ENCODE measurements at regions not wholly inside any gene's neighbourhood (a gene's known extent, or its start where the extent isn't known, plus 50 kb on each side); places are given as distances from the start of the nearest gene placed in this dataset.

DNA sequence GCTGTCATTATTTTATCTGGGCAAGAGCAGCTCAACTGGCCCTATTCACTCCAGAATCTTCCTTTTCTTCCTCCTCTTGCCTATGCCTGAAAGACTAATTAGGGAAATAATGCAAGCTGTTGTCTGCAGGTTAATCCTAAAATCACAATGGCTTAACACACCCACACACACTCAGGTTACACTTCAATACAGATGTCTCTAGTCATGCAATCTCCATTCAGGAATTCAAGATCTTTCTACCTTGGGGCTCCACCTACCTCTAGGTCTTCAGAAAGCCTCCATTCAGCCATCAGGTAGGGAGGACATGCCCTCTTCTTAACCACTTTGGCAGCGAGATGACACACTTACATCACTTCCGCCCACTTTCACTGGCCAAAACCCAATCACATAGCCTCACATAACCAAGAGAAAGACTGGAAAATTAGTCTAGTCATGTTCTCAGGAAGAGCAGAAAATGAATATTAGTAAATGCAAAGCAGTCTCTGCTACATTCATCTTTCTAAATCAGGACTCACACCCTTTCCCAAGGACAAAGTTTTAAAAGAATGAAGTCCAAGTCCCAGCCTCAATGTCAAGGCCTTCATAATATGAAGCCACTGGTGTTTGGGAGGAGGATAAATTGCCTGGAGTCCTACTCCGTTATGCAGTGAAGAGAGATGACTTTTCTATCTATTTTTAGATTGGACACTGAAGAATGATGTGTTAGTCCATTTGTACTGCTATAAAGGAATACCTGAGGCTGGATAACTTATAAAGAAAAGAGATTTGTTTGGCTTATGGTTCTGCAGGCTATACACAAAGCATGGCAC lies 428.1 kb downstream of the EFNA5 start:
- DNase-seq (no peak), ATAC-seq (no peak)
- H3K9me3 ChIP-seq = no peaks in the 10 kb centered on the region
- TF ChIP-seq, protein P1, sequence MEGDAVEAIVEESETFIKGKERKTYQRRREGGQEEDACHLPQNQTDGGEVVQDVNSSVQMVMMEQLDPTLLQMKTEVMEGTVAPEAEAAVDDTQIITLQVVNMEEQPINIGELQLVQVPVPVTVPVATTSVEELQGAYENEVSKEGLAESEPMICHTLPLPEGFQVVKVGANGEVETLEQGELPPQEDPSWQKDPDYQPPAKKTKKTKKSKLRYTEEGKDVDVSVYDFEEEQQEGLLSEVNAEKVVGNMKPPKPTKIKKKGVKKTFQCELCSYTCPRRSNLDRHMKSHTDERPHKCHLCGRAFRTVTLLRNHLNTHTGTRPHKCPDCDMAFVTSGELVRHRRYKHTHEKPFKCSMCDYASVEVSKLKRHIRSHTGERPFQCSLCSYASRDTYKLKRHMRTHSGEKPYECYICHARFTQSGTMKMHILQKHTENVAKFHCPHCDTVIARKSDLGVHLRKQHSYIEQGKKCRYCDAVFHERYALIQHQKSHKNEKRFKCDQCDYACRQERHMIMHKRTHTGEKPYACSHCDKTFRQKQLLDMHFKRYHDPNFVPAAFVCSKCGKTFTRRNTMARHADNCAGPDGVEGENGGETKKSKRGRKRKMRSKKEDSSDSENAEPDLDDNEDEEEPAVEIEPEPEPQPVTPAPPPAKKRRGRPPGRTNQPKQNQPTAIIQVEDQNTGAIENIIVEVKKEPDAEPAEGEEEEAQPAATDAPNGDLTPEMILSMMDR (IDR thresholded peaks at IDR 0.05) = no peak
- H3K27me3 ChIP-seq = no peaks in the 10 kb centered on the region
- intact Hi-C loops (cut with DNase I) = no loop called here
- no peak overlapping the region for H3K4me3 ChIP-seq
- H3K4me1 ChIP-seq = no peaks in the 10 kb centered on the region
- no peaks in the 10 kb centered on the region for H3K36me3 ChIP-seq
- H3K27ac ChIP-seq = no peak overlapping the region

DNA sequence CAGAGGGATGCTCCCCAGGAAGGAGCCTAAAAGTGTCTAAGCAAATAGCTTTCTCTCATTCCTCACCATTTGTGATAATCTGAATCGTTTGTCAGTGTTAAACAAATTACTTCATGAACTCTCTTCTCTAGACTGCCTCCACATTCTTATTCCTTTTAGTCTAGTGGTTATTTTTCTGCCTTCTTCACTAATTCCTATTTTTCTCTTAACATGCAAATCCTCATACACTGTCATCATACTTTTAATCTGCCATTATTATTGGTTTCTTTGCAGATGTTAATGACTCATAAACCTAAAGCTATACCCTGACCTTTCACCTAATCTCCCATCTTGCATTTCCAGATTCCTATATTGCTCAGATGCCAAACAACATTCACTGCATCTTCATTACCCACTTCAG lies 428.9 kb downstream of the EFNA5 start:
- ATAC-seq = no peak
- TF ChIP-seq, protein P1 (IDR thresholded peaks at IDR 0.05) = no peak
- Histone ChIP-seq H3K9me3 (no peaks in the 10 kb centered on the region), H3K36me3 (no peaks in the 10 kb centered on the region), H3K27me3 (no peaks in the 10 kb centered on the region), H3K4me3 (no peak overlapping the region), H3K27ac (no peak overlapping the region), H3K4me1 (no peaks in the 10 kb centered on the region)
- no peak for DNase-seq
- intact Hi-C loops (cut with DNase I) = no loop called here

DNA sequence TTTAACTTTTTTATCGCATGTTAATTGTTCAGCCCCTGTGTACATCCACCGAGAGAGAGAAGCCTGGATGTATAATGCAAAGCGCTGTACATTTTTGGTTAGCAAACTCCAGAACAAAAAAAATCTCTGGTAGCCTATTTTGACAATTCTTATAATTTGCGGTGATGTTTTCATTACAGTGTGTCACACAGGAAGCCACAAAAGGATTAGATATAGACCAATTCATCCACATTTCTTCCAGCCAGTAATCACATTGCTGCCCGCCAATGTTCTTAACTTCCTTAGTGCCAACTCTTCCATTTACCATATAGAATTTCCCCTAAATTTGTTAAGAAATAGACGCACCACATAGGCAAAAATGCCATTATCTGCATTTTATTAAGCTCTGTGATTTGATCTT lies 435.6 kb downstream of the EFNA5 start:
- TF ChIP-seq, protein P1 (IDR thresholded peaks at IDR 0.05) = no peak

DNA sequence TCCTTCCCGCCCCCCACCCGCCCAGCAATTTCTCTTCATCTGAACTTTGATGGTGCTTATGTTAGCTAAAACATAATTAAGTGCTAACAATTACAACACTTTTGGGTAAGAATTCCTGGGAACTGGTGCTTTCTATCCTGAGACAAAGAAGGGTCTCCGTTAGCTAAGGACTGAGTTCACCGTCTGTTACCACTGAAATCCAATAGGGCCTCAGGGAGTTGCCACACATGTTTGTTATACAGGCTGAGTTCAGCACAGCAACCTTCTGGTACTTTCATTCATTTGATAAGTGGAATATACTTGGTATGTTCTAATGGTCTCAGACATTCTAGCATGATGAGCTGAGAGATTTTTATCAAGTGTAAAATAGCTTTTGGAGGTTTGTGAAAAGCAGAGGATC lies 437.9 kb downstream of the EFNA5 start:
- Histone ChIP-seq H3K9me3 (no peaks in the 10 kb centered on the region), H3K4me3 (no peak overlapping the region), H3K27me3 (no peaks in the 10 kb centered on the region), H3K4me1 (no peaks in the 10 kb centered on the region), H3K36me3 (no peaks in the 10 kb centered on the region), H3K27ac (no peak overlapping the region)
- ATAC-seq = peak; percentile 21
- no peak for DNase-seq
- intact Hi-C loops (cut with DNase I) = no loop called here
- TF ChIP-seq, protein P1 (IDR thresholded peaks at IDR 0.05) = no peak

More for the DNA sequence above, 435.6 kb downstream of the EFNA5 start:
- Histone ChIP-seq H3K27ac (no peak overlapping the region), H3K36me3 (no peaks in the 10 kb centered on the region), H3K27me3 (no peaks in the 10 kb centered on the region), H3K4me3 (no peak overlapping the region), H3K4me1 (no peaks in the 10 kb centered on the region), H3K9me3 (no peaks in the 10 kb centered on the region)
- DNase-seq (no peak), ATAC-seq (no peak)
- intact Hi-C loops (cut with DNase I) = no loop called here

DNA sequence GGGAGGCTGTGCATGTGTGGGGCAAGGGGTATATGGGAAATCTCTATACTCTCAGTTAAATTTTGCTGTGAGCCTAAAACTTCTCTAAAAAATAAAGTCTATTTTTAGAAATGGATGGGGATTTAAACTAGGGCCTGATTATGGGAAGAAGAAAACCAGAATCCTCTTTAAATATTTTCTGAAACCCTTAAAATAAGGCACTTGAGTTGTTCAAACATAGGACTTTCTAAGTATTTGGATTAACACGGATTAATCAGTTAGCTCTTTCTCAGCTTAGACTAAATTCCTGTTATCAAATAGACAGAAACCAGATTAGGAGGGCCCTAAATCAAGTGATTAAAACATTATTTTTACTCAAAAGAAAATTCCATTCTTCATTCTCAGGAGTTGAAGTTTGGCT lies 438.4 kb downstream of the EFNA5 start:
- no peaks in the 10 kb centered on the region for H3K4me1 ChIP-seq
- H3K27me3 ChIP-seq = no peaks in the 10 kb centered on the region
- intact Hi-C loops (cut with DNase I) = no loop called here
- H3K4me3 ChIP-seq = no peak overlapping the region
- H3K9me3 ChIP-seq = no peaks in the 10 kb centered on the region
- ATAC-seq (no peak), DNase-seq (no peak)
- TF ChIP-seq, protein P1 (IDR thresholded peaks at IDR 0.05) = no peak
- H3K27ac ChIP-seq = no peak overlapping the region
- H3K36me3 ChIP-seq = no peaks in the 10 kb centered on the region
